ENCODE measurements at regions not wholly inside any gene's neighbourhood (a gene's known extent, or its start where the extent isn't known, plus 50 kb on each side); places are given as distances from the start of the nearest gene placed in this dataset.

GRCh38 chr1:214187933-214188332 lies 93.0 kb upstream of the SMYD2 start:
- H3K9me2 ChIP-seq (ENCODE audit: insufficient read depth): 0 out of 2 replicates have a peak, but pooled peaks cover 2% of the 10 kb centered on the region
- H3K27ac Mint-ChIP-seq: no peak overlapping the region
- H3K36me3 ChIP-seq (ENCODE audit: insufficient read depth): no peaks in the 10 kb centered on the region
- H2AFZ ChIP-seq: no peak overlapping the region
- H4K20me1 ChIP-seq (replicated peaks; ENCODE audit: insufficient read depth): peaks cover 6% of the 10 kb centered on the region; the same call in 1 of the 2 replicates
- H3K4me3 ChIP-seq: peak overlapping the region; percentile 62
- peaks cover 34% of the 10 kb centered on the region for H3K27me3 Mint-ChIP-seq (ENCODE audit: insufficient read depth, low read depth, poor library complexity)
- no peak overlapping the region for H3K27ac ChIP-seq (ENCODE audit: low read depth)
- peak overlapping the region; percentile 25; the same call in 2 of the 3 replicates for H3K4me3 Mint-ChIP-seq
- DNase-seq (ENCODE audit: low spot score): peak; percentile 31
- peaks cover 50% of the 10 kb centered on the region for H3K27me3 ChIP-seq (ENCODE audit: insufficient read depth)
- peaks cover 2% of the 10 kb centered on the region; the same call in 2 of the 3 replicates for H3K9me3 Mint-ChIP-seq
- no peaks in the 10 kb centered on the region for H3K79me2 ChIP-seq (replicated peaks; ENCODE audit: insufficient read depth)
- no peaks in the 10 kb centered on the region; the same call in 2 of the 3 replicates for H3K36me3 Mint-ChIP-seq (ENCODE audit: low read depth)
- peak; percentile 82 for ATAC-seq
- H3K4me1 Mint-ChIP-seq: peaks cover 19% of the 10 kb centered on the region
- no peaks in the 10 kb centered on the region for H3F3A ChIP-seq (replicated peaks; ENCODE audit: low read depth)
- peaks cover 6% of the 10 kb centered on the region for H3K4me1 ChIP-seq (ENCODE audit: insufficient read depth)
- peak overlapping the region; percentile 85 for H3K4me2 ChIP-seq
- TF ChIP-seq STAT1 (IDR thresholded peaks at IDR 0.05; ENCODE audit: unreplicated experiment) (no peak), ZNF462 (CRISPR knock-in tag; IDR thresholded peaks at IDR 0.05) (no peak), CREB1 (CRISPR knock-in tag; IDR thresholded peaks at IDR 0.05; ENCODE audit: low read depth) (no peak), JUNB (IDR thresholded peaks at IDR 0.05; ENCODE audit: unreplicated experiment) (no peak), REST (IDR thresholded peaks at IDR 0.05; ENCODE audit: unreplicated experiment) (no peak), POLR2AphosphoS5 (IDR thresholded peaks at IDR 0.05; ENCODE audit: low read depth) (no peak), ETS1 (IDR thresholded peaks at IDR 0.05) (no peak), ZNF114 (CRISPR knock-in tag; IDR thresholded peaks at IDR 0.05) (no peak), ZNF331 (CRISPR knock-in tag; IDR thresholded peaks at IDR 0.05; ENCODE audit: low read depth) (no peak), EZH2 (IDR thresholded peaks at IDR 0.05; ENCODE audit: low read depth, unreplicated experiment) (no peak), NANOG (IDR thresholded peaks at IDR 0.05; ENCODE audit: borderline replicate concordance) (no peak), EZH2phosphoT487 (IDR thresholded peaks at IDR 0.05; ENCODE audit: unreplicated experiment) (no peak), CTCF (conservative IDR thresholded peaks at IDR 0.05; ENCODE audit: low read depth in 2 of 2) (no peak)

Data from GM23338 (cell line).